Fibroblast of upper back skin (primary cell): ENCODE measurements at regions not wholly inside any gene's neighbourhood (a gene's known extent, or its start where the extent isn't known, plus 50 kb on each side); places are given as distances from the start of the nearest gene placed in this dataset.
"Not testable (repeated sequence)": the region's sequence is repeated elsewhere in the genome, so short reads cannot be mapped to it uniquely, and the experiment has no call there.

ENCODE experiments used
- DNase-seq: peaks from one replicate; pipeline ENCODE4 v3.0.0-alpha.2; 2013

DNA sequence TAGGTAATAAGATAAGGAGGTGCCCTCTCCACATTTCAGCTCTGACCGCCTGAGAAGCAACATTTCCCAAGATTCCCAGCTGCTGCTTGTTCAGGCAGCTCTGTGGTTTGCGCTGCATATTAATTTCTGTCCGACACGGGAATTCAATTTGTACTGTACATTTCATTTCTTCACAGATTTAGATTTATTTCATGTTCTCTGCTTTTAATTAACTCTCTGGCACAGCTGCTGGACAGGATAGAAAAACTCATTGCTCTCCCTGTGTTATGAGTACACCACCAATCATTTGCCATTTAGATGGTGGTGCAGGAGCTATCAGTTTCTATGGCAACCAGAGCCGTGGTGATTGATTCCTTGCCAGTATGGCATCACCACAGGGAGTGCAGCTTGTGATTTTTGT lies 558.5 kb downstream of the DMRTA1 start:
- peak; percentile 72 for DNase-seq

DNA sequence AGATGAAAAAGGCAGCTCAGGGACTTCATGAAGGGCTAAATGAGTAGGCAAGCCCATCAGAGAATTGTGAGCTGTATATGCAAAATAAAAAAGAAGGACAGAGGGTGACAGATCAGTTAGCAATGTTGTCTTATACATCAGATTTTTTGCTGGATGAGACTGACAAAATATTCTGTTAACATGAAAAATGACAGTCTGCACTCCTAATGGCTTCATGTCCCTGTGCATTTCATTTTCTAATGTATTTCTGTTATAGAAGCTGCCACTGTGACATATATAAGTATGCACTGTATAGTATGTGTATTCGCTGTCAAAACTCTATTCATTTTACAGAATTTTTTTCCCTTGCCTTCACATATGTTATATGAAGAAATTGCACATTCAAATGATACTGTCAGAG lies 559.5 kb downstream of the DMRTA1 start:
- DNase-seq: no peak

- peak; percentile 84 for DNase-seq
Measured at GRCh38 chr9:23011669-23012068, 565.0 kb downstream of the DMRTA1 start.

- DNase-seq: no peak
Measured at GRCh38 chr9:23015557-23015956, 568.9 kb downstream of the DMRTA1 start.

DNA sequence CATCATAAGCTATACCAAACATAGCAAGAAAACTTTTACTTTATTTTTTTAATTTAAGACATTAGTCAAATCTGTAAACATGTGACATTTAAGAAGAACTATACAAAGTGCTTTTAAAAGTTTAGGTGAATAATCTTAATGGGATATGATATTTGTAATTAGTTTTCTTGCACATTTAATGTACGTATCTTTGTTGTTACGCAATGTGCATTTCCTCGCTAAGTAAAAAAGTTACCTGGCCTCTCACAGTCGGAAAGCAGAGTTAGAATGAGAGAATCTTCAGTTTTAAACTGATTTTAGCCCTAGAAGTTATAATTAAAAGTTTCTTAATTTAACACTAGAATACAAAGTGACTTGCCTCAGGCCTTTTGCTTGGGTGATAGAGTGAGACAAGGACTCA lies 589.8 kb downstream of the DMRTA1 start:
- DNase-seq: no peak

- DNase-seq: no peak
Measured at GRCh38 chr9:23039402-23039801, 592.8 kb downstream of the DMRTA1 start.

GRCh38 chr9:23041466-23041865 lies 594.8 kb downstream of the DMRTA1 start:
- DNase-seq: no peak

GRCh38 chr9:23044549-23044948 lies 597.9 kb downstream of the DMRTA1 start:
- DNase-seq: no peak

GRCh38 chr9:23046026-23046425 lies 599.4 kb downstream of the DMRTA1 start:
- DNase-seq: not testable (repeated sequence)

DNA sequence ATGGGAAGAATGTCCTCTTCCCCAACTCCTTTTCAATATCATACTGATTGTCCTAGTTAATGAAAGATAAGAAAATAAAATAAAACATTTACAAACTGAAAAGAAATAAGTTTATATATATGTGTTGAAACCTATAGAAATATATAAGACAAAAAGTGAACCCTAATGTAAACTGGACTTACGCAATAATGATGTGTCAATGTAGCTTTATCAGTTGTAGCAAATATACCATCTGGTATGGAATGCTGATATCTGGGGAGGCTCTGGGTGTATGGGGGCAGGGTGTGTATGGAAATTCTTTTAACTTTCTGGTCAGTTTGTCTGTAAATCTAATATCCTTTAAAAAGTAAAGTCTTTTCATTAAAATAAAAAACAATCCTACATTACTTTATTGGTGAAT lies 603.9 kb downstream of the DMRTA1 start:
- DNase-seq: no peak

- no peak for DNase-seq
Measured at GRCh38 chr9:23073136-23073535, 626.5 kb downstream of the DMRTA1 start.

GRCh38 chr9:23079798-23080197 lies 633.2 kb downstream of the DMRTA1 start:
- no peak for DNase-seq

DNA sequence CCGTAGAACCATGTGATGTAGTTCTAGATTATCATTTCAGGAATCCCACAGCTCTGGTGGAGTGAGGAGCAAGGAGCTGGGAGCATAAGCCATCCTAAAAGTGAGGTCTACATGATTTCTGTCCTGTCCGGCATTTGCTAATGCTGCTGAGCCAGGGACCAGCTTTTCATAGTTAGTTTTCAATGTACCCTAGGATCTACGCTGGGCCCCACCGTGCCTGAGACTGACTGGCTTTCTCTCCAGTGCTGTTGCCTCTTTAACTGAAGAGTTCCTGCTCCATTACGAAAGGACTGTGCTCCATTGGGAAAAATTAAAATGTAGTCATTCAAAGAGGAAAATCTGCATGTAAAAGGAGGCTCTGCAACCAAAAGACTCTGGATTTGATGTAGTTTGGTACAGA lies 634.8 kb downstream of the DMRTA1 start:
- no peak for DNase-seq

DNA sequence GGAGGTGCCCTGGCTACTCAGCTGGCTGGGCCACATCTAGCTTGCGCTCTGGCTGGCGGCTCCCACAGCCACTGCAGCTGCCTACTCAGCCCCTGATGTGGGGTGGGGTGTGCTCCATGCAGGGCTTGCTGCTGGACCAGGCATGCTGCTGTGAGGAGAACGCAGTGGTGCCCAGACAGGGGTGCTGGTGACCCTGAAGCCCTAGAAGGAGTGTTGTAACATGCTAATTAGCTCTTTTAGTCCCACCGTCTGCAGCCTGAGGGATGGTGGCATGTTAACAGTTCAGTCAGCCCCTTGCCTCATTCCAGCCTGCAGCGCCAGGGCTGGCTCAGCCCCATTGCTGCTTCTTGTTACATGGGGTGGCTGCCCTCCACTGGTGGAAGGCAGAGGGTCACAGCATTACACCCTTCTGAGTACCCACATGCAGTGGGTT lies 642.3 kb downstream of the DMRTA1 start:
- DNase-seq: peak; percentile 5

GRCh38 chr9:23117616-23118015 lies 671.0 kb downstream of the DMRTA1 start:
- DNase-seq: peak; percentile 89

DNA sequence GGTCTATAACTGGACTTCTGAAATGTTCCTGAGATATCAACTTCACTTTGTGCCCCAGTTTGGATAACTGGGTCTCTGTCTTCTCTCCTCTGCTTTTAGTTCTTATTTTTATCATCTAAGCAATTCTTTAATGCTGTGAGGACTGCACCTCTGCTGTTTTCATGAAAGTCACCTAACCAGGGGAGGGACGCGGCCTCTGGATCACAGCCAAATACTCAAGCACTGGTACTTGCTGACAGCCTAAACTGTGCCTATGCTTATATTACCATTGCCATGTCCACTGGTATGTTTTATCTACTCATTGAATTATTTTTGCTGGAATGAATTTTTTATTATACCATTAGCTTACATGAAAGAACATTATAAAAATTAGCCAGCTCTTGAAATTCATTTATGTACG lies 674.0 kb downstream of the DMRTA1 start:
- DNase-seq: no peak

DNA sequence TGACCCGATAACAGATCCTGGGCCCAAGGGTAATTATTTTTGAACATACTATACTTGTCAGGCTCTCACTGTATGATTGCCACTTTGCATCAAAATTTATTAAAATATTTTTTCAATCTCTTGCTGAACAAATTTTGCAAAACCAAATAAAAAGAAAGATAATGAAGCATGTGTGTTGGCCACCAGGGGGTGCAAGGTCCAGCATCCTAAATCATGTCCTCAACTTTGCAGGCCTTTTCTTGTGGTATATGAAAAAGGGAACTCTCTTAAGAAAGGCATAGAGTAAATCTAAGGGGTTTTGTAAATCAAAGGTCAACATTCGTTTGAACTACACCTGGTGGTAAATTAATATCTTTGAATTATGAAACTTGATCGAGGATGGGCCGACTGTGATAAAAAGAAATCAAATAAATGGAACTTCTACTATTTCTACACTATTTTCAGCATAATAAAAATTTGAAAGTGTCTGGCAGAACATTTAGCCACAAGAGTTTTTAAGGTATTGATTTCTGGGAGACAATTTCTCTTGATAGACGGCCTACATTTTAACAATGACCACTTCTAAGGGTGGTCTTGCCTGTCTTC lies 676.5 kb downstream of the DMRTA1 start:
- peak; percentile 37 for DNase-seq

DNA sequence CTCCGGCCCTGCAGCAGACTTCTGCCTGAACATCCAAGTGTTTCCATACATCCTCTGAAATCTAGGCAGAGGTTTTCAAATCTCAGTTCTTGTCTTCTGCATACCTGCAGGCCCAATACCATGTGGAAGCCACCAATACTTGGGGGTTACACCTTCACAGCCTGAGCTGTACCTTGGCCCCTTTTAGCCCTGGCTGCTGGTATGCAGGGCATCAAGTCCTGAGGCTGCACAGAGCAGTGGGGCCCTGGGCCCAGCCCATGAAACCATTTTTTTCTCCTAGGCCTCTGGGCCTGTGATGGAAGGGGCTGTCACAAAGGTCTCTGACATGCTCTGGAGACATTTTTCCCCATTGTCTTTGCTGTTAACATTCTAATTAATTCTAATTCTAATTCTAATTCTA lies 680.6 kb downstream of the ELAVL2 start:
- DNase-seq: no peak

DNA sequence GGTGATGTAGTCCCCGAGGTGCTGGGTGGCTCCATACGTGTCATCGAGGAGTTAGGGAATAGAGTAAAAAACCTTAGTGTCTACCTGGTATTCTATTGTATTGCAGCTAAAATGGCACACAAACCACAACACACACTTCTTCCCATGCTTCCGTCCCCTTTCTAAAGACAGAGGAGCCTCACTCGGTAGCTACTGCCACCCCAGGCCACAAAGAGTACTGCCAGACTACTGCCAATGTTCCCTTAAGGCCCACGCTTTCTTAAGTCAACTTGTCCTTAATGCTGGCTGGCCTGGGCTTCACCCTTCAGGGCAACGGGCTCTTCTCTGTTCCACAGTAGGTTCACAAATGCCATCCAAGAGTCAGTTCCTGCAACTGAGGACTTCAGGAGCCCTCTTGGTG lies 673.0 kb downstream of the ELAVL2 start:
- no peak for DNase-seq

DNA sequence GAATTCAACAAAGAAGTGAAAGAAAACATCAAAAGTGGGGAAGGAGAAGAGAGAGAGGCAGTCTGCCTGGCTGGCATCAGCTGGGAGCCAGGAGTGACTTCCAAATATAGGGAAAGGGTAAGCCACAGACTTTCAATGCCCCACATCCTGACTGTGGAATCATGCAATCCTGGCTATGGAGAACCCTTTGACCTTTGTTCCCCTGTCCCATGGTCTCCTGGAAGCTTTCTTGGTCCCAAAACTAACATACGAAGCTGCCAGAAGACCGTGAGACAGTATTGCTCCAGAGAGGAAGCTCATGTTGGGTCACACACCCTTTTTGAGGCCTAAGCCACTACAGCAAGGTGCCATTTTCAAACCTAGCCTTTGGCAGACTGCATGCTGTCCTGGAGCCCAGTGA lies 665.5 kb downstream of the ELAVL2 start:
- no peak for DNase-seq

- DNase-seq: no peak
Measured at GRCh38 chr9:23160952-23161469, 665.0 kb downstream of the ELAVL2 start.

DNA sequence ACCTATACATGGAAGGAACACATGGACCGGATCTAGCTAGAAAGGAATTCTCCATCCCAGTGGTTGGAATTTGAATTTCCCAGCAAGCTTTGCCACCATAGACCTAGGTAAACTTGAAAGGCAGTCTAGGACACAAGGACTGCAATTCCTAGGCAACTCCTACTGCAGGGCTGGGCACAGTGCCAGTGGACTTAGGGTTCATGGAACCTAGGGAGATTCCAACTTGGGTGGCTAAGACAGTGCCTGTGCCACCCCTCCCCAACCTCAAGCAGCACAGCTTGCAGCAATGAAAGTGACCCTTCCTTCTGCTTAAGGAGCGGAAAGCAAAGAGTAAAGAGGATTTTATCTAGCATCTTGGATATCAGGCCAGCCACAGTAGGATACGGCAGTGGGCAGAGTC lies 663.3 kb downstream of the ELAVL2 start:
- no peak for DNase-seq

- no peak for DNase-seq
Measured at GRCh38 chr9:23171479-23171878, 654.6 kb downstream of the ELAVL2 start.

DNA sequence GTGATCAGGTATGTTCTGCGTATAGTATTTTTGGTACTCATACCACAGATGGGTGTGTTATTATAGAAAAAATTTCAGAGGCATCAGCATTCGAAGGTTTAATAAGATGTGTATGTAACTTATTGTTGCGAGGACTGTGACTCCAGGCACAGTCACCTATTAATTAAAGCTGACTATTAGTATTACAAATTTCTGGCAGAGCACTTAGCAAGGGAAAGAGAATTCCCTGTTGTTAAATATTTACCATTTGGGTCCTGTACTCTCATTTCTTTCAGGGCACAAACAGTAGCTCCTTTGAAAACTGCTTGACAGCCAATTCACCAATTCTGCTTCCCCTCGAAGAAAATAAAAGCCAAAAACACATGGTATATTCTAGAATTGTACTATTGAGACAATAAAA lies 653.8 kb downstream of the ELAVL2 start:
- no peak for DNase-seq

DNA sequence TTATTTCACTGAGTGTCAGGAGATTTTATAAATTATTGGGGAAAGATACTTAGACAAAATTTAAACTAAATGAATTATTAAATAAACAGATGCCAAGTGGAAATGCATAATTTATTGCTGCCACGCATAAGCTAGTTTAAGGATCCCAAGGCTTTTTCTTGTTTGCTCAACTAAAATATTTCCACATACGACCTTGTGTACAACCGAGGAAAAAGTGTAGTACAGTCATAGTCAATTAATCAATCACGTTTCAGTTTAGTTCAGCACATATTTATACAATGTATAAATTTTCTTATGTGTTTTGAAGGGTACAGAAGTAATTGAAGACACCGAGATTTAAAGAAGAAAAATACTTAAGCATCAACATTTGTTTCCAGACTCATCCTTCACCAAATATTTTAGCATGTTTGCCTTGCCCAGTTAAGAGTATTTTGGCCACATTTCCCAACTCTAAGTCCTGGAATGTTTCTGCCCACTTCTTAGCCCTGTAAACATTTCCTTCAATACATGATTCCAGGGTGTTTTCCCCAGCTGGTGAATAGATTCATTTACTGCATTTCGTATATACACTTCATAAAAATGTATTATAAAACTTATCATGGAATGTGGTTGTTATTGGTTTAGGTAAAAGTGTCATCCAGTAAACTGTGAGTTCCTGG lies 652.9 kb downstream of the ELAVL2 start:
- DNase-seq: no peak
